D341Med (cell line): ENCODE measurements at regions not wholly inside any gene's neighbourhood (a gene's known extent, or its start where the extent isn't known, plus 50 kb on each side); places are given as distances from the start of the nearest gene placed in this dataset.

Source experiments
- DNase-seq: peaks from one replicate; pipeline ENCODE4 v3.0.0; 2012; ENCODE audit warnings: low spot score

DNA sequence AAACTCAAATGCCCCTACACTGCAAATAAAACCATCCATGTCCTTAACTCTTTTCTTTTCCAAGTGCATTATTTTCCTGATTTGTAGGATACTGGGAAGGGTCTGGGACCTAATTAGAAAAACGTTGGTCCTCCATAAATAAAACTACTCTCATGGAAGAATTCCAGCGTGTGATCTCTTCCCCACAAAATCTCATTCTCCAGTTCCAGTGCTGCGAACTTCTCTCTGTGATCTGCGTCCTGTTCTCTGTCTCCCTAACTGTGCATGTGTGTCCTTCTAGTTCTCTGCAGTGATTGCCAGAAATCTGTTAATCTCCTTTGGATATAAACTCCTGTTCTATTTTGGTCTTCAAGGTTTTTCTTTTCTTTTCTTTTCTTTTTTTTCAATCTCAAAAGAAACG, 148.1 kb downstream of the BBOX1 start:
- no peak for DNase-seq

DNA sequence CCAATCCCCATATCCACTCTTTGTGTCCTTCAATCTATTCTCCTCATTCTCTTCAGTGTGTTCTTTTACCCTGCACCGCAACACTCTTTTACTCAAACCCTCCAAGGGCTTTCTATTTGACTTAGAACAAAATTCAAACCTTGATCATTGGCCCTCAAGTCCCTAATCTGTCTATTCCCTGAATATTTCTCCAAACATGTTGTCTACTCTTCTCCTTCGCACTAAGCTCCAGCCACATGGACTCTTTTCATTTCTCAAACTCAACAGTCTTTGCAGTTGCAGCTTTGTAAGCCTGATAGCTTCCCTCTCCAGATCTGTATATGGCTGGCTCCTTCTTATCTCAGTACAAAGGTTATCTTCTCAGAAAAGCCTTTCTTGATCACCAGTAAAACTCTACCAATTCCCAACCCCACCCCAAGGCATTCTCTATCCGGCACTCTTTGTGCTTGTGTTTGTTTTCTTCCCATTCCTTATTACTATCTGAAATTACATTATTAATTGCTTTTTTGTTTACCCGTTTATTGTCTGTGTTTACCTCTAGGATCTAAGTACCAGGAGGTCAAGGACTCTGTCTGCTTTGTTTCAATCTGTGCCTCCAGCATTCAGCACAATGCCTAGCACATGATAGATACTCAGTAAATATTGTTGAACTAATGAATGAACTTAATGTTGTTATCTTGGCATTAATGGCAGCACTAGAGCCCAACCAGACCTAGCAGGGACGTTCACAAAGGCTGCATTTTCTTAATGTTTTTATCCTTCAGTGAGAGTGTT, 147.4 kb downstream of the BBOX1 start:
- DNase-seq, result no peak

GRCh38 chr11:27187075-27187847, 146.6 kb downstream of the BBOX1 start:
- DNase-seq, result no peak

DNA sequence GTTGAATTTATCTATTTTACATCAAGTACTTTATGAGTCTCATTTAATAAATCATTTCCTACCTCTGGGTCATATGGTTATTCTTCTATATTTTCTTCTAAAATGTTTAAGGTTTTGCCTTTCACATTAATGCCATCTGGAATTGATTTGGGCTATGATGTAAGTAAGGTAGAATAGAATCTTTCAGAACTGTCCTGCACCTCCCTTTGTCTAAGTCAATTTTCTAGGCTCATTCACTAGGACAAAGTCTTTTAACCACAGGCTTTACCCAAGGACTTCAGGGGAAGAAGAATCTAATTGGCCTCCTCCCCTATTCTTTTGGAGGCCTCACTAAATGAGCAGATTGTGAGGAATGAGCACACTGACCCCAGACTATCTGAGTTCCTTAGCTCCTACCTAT, 146.0 kb downstream of the BBOX1 start:
- DNase-seq, result no peak

GRCh38 chr11:27184458-27185312, 144.1 kb downstream of the BBOX1 start:
- no peak for DNase-seq

DNA sequence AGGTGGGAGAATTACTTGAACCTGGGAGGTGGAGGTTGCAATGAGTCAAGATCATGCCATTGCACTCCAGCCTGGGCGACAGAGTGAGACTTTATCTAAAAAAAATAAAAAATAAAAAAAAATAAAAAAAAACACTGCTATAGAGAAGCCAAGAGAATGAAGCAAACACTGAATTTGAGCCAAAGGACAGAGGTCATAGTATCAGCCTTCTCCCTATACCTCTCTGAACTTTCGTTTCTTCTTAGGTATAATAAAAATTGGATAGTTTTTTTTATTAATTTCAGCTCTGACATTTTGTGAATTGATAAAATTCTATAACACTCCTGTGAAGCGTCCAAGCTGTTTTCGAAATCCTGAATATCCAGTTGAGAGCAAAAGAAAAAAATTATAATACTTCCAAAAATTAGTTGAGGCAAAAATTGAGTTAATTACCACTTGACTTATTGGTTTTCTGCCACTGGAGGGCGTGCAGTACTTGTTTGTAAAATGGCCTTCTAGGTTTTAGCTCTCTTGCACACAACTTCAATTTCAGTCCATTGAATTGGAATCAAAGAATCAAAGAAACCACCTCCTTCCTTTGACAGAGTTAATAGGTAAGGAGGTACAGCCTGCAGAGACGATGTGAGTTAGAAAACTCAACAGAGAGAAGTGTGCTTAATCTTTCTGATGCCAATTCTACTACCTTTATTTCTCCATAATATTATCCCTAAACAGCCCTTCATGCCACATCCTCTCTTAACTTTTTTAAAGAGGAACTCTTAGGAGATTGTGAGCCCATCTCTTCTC, 143.2 kb downstream of the BBOX1 start:
- peak; percentile 46 for DNase-seq

- no peak for DNase-seq
These were observed 138.7 kb downstream of the BBOX1 start for GRCh38 chr11:27179334-27179733.

GRCh38 chr11:27178859-27179258, 138.2 kb downstream of the BBOX1 start:
- DNase-seq, result no peak
